Stimulated activated CD4-positive, alpha-beta T cell treated with anti-CD3 and anti-CD28 coated beads, Interleukin-4, amount 100 ng/mL, for 1 hour (primary cell): ENCODE measurements at regions not wholly inside any gene's neighbourhood (a gene's known extent, or its start where the extent isn't known, plus 50 kb on each side); places are given as distances from the start of the nearest gene placed in this dataset.

ENCODE experiments used
- DNase-seq: peaks from one replicate; pipeline ENCODE4 v3.0.0-alpha.2; 2020

DNA sequence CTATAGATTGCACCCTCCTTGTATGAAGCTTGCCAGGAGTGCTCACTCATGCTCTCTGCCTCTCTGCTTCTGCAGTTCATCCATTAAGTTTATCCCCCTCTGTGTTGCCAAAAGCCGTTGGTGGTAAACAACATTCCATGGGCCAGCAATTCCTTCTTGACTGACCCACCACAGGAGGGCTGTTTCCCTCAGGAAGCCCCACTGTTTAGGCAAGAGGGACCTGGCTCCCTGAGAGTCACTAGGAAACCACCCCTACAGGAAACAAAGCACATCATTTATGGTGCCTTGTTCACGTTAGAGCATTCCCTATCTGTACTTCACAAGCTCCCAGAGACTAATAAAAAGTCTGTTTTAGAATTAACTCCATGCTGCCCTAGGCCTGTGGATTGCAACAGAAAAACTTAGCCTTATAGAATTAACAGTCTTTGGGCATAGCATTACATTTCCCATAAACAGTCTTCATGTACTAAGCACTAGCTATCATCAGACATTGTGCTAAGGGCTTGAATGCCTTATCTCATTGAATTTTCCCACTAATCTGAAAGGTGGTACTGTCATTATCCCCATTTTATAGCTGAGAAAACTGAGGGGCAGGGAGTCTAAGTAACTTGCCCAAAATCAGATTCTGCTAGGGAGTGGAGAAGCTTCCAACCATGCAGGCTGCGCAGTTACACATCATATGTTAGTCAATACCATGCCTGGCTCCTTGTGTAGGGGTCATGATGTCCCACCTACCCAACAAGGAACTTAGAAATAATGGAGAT lies 149.9 kb downstream of the SHQ1 start:
- DNase-seq, result no peak

DNA sequence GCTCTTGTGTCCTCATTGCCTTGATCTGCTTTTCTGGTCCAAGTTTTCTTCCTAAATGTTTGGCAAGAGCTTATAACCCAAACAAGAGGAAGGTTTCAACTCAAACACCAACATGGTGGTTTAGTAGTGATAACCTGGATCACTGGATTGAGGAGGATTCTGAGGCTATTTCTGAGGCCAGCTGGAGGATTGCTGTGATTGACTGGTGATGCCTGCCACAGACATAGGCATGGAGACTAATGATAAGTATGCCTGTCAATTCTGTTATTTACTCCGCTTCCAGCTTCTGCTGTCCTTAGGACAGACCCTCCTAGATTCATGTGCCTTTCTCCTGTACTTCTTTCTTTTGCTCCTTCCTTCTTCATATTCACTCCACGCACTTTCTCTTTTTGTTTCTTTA lies 150.5 kb downstream of the SHQ1 start:
- DNase-seq, result no peak

DNA sequence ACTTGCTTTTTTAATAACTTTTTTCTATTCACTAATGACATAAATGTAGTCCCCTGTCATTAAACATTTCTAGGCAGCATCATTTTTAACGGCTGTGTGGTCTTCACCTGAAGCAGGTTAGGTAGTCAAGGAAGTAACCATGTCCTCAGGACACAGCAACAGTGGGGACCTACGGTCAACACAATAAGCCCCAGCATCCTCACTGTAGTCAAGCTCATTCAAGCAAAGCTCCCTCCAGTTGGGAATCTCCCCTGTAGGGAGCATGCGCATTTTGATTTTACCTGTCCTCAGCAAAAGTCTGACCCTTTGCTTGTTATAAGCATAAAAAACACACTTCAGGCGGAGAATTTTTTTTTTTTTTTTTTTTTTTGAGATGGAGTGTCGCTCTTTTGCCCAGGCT lies 151.4 kb downstream of the SHQ1 start:
- no peak for DNase-seq

DNA sequence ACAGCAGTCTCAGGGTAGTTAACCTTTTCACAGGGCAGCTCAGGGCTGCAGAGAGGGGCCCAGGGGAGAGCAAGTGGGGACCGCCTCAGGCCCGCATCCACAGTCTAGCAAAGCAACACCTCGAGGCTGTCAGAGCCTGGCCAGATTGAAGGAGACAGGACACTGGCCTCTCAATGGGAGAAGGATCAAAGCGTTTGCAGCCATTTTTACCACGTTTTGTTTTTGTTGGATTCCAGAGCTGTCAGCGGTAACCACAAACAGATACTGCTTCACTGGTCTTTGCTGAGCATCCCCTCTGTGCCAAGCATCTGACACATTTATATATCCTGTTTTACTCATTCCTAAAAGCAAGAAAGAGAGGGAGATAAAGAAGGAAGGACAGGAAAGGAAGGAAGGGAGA lies 153.8 kb downstream of the SHQ1 start:
- DNase-seq, result no peak

DNA sequence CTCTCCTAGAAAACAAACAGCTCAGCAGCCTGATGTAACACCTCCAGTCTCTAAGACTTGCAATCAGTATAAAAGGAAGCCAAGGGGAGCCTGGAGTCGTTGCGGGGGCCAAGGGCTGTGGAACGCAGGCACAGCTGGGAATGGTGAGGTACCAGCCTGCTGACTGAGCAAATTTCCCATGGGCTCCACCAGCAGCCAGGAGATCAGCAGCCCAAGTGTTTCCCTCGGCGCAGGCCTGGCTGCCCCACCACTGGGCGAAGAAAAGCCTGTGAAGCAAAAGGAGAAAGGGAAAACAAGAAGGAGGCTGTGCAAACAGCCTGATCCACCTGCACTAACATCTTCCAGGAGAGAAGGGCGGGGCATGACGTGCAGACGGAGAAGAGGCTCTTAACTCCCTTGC lies 155.3 kb downstream of the SHQ1 start:
- DNase-seq, result no peak

DNA sequence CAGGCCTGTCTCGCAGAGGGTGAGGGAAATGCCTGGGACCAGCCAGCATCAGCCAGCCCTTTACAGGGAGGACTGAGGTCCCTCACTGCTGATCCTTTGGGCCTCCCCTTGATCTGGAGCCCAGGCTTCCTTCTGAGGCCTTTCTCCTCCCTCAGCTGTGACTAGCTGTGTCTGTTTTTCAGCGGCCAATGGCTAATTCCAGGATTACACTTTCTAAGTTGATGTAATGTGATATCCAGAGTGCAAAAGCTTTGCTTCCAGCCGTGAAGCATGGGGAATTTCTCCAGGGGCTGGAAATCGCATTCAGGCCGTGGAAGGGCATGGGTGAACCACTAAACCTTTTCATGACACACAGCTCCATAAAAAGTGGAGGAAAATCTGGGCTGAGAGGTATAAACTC lies 157.6 kb downstream of the SHQ1 start:
- no peak for DNase-seq

DNA sequence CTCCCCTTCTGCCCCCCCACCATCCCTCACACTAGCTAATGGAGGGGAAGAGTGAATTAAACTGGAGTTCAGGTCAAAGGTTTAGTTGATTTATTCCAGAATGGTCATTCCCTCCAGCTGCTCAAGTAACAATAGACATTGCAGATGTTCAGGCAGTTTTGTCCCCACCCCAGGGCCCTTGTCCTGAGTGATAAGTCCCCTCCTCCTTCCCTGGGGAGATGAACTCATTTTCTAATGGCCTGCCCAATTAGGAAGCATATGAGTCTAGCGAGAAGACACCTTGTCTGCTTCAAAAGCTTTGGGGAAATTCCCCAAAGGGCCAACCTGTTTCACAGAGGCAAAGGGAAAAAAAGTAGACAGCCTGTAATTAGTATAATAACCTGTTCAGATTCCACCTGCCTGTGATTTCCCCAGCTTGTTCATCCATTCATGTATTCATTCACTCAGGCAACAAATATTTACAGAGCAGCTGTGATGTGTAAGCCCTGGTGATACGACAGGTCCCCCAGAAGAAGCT lies 165.3 kb downstream of the SHQ1 start:
- DNase-seq, result no peak

DNA sequence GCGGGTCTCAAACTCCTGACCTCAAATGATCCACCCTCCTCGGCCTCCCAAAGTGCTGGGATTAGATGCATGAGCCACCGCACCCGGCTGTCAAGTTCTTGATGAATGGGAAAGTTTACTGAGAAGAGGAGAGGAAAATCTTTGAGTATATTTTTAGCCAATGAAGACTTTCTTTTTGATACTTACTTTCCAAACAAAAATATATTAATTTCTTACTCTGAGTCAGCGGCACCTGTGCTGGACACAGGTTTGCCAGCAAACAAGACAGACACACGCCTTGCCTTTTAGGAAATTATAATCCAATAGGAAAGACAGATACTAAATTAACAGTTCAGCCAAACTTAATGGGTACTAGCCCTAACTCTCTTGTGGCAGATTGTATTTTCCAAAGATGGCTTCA lies 166.6 kb downstream of the SHQ1 start:
- DNase-seq, result no peak

DNA sequence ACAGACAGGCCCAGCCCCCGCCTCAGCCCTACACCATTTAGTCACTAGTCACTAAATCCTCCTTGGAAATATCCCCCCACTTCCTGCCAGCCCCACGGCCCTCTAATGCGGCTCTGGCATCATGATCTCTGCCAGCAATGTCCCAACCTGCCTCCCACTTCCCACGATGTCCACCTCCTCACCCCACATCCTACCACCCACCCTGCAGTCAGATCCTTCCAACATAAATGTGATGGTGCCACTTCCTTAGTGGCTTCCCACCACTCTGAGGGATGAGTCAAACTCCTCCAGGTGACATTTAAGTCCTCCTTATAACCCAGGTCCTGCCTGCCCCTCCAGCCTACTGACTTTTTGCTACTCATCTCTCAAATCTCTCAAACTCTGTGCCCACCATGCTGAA lies 167.5 kb downstream of the SHQ1 start:
- DNase-seq, result no peak

DNA sequence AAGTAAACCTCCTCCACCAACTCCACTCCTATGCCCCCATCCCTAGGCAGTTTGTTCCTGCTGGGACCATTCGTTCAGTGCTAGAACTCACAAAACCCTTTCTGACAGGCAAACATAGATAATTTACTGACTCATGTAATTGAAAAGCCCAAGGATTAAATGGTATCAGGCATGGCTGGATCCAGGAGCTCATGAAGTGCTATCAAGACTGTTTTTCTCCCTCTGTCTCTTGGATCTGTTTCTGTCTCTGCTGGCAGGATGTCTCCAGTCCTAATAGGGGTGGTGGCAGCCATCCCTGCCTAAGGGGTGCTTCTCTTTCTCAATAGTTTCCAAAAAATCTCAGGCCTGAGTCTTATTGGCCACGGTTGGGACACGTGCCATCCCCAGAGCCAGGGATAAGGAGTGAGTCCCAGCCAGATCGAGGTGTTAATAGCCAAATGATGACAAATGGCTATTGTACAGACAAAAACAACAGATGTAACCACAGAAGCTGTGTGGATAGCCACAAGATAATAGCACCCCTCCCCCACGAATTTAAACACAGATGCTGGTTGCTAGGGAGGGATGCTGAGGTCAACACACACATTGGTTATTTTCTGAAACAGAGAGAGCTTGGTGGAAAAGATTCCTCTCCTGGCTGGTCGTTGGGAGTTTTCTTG lies 168.6 kb downstream of the SHQ1 start:
- no peak for DNase-seq

DNA sequence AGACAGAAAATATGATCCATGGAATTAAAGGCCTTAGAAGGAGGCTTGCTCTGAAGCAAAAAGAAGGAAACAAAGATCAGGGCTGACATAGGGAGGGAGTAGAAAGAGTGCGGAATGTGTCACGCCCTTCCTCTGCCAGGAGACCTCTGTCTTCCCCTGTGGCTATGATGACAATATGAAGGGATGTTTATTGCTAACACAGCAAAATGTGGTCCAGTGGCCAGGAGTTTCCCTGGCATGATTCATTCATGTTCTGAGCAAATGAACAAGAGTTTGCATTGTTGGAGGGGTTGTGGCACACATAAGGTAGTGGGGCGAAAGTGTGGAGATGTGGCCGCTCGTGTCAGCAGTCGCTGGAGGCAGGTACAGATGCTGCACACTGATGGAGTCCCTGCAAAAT lies 169.4 kb downstream of the SHQ1 start:
- DNase-seq, result no peak

DNA sequence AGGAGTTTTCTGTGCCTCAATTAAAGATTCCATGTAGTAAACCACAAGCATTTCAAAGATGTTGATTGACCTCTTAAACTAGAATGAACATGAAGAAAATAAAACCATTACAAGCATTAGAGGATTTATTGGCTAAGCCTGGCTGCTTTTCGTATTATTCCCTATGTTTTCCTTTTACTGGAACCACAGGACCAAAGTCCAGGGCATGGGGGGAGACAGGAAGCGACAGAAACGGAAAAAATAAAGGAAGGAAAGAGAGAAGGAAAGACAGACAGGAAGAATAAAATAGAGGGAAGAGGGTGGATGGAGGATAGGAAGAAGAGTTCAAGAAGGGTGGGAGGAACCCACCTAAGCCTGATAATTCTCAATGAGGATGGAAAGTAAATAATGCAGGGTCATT lies 169.9 kb downstream of the SHQ1 start:
- DNase-seq, result no peak

DNA sequence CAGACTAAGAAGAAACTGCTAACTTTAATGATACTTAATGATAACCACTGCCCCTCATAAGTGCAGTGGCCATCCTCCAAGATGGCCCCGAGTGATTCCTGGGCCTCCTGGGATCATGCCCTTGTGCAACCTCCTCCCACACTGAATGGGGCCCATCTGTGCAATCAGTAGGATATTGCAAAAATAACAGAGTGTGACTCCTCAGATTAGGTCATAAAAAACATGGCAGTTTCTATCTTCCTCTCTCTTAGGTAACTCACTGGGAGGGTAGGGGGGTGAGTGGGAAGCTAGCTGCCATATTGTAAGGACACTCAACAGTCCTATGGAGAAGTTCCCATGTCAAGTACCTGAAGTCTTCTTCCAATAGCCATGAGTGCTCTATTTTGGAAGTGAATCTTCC lies 173.0 kb downstream of the SHQ1 start:
- no peak for DNase-seq

DNA sequence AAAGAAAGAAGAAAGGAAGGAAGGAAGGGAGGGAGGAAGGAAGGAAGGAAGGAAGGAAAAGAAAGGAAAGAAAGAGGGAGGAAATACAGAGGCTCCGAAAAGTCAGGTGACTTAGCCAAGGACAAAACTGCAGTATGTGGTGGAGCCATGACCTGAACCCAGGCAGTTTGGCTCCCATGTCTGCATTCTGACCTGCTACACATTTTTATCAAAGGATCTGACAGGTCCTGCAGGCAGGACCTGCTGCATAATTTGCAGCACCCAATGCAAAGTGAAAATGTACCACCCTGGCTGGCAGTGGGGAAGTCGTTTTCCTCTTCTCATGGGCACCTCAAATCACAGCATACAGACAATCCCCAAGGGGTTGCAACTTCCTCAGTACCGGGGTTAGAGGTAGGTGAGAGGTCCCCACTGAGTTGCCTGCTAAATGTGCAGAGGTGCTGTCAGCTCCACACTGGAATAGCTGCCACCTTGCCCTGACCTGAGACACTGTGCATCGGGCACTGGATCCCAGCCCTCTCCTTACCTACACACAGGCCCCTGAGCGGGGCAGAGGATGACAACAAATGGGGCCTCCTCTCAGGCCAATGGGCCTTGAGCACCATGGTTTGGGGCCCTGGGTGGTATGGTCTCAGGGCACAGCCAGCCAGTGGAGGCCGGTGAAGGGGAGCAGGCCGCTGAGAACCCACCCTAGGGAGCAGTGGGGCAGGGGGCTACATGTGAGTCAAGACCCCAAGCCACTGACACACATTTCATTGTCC lies 175.1 kb downstream of the SHQ1 start:
- DNase-seq, result no peak

DNA sequence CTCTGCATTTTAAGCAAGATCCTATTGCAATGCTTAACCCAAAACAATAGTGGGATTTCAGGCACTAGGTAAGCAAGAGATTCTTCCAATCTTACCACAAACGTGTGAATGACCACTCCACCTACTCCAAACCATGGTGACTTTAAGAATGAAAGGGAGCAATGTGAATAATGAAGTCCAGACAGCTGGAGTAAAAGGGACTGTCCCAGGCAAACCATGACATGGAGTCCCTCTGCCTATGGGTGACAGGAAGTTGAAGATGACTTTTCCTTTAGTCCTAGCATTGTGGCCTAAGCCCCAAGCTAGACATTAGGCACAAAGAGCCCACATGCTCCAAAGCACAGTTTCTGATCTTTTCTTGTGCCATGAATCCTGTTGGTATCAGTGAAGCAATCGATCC lies 179.0 kb downstream of the SHQ1 start:
- DNase-seq, result no peak

DNA sequence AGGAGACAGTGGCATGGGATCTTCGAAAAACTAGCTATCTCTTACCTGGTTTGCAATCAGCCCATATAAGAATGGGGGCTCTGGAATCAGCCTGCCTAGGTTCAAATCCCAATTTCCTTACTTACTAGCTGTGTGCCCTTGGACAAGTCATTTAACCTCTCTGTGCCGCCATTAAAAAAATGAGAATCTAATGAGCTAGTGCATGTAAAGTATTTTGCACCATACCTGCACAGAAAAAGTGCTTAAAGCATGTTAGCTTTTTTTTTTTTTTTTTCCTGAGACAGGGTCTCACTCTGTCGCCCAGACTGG lies 181.8 kb downstream of the SHQ1 start:
- DNase-seq, result no peak

DNA sequence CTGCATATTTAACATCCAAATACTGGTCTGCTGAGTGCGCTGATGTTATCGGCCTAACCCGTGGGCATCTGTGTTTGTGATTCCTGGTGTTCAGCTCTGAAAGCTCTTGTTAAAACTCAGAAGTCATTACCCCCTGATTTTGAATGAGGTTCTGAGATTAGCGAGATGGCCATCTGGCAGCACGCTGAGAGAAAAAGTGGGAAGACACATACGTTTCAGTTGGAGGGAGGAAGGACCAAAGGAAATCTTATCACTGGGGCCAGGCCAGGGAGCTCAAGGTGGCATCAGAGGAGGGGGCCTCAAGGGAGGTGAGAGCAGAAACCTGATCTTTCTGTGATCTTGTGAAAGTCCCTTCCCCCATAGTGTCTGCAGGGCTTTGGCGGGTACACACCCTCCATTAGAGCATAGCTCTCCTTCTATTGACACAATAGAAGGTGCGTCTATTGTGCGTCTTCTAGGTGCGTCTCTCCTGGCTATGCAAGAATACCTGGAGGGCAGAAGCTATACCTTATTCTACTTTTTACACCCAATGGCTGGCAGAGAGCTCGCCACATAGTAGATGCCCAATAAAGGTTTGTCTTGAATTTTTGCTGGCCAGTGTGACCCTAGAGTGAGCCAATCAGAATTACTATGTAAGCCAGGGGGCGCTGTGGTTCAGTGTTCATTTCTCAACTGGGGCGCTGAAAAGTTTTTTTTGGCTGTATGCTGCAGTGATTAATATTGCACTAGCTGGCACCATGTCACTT lies 182.4 kb downstream of the SHQ1 start:
- DNase-seq, result peak; percentile 55

DNA sequence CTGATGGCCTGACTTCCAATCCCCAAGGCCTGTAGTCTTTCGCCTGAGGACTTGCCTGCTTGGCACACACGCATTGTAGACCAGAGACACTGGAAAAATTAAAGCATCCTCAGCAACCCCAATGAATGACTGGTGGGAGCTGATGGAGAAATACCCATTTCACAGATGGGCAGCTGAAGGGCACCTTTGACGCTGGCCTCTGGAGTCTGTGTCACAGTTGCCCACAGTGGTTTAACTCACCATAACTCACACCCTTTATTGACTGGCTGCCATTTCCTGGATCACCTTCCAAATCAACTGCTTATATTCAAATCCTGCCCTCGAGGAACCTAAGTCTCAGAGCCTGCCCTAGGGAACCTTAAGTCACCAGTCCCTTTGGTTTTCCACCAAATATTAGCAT lies 183.1 kb downstream of the SHQ1 start:
- DNase-seq, result no peak

DNA sequence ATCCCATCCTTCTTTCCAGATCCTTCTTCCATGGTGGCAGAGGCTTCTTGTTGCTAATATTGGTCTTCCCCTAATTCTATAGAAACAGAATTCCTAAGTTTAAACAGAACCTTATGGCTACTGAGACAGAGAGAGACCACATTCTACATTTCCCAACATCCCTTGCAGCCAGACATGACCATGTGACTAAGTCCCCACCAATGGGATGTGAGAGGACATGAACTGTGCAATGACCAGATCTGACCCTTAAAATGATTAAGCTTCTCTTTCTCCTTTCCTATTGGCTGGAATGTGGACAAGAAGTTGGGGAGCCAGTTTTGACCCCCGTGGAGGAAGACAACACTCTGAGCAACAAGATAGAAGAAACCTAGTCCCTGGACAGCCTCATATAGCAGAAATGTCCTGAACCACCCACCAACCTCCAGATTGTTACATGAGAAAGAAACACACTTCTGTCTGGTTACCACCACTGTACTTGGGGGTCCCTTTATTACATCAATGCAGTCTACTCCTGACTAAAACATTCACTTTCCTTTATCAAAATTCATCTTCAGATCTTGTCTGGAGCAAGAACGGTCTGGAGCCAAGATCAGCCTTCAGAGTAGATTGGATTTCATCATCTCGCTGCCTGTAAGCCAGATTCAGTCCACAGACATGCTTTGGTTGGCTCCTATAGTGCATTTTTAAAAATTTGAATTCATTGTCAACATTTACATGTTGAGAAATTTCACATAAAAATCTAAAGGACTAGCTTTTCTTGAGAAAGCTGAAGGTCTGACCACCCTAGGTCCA lies 183.9 kb downstream of the SHQ1 start:
- no peak for DNase-seq

DNA sequence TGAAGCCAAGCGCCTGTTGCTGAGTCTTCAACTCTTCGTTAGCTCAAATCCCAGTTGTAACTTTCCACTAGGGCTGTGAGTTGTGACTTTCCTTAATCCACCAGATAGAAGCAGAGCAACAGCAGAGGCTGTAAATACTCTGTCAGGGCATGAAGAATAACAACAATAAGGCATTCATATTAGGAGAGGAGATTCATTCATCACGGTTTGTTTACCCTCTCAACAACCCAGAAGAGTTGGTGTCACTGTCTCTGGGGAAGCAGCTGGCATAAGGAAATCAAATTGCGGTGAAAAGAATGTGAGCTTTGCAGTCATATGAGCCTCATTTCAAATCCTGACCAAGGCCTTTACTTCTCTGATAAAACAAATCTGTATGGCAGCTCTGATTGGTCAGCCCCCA lies 184.8 kb downstream of the SHQ1 start:
- no peak for DNase-seq

DNA sequence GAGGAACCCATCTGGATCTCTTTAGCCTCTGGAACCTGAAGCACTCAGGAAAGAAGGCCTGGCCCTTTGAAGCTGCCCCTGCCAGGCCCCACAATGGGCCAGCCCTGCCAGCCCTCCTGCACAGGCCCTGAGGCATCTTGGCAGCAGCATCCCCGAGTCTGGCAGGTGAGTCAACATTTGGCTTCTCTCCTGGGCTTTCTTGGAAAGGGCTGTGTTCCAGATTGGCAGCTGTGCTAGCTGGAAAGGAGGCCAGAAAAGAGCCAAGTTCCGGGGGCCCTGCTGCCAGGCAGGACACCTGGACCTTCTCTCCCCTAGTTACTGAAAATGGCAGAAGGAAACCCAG lies 187.2 kb downstream of the SHQ1 start:
- DNase-seq, result no peak

DNA sequence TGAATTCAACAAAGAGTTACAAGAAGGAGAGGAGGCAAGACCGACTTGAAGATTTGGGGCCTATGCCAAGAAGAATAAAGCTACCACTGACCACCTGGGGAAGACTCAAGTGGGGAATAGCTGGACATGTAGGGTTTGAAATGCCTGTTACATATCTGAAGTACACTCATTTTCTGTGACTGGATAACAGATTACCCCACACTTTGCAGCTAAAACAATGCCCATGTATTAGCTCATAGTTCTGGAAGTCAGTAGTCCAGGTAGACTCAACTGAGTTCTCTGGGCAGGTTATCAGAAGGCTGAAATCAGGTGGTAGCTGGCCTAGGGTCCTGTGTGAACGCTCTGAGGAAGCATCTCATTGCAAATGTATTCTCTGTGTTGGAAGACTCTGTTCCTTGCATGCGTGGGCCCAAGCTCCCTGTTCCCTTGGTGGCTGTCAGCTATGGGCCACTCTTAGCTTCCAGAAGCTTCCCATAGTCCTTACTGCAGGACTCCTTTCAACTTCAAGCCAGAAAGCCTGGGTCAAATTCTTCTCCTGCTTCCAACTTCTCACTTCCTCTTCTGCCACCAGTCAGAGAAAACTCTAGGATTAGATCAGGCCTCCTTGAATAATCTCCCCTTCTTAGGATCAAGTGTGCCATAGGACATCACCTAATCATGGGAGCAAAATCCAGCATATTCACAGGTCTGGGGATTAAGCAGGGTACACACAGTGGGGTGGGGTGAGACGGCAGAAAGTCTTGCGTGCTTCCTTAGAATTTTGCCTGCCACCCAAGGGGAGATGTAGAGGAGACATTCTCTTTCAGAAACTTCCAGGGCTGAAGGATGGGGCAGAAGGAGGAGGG lies 187.8 kb downstream of the SHQ1 start:
- DNase-seq, result no peak
